ENCODE measurements at regions not wholly inside any gene's neighbourhood (a gene's known extent, or its start where the extent isn't known, plus 50 kb on each side); places are given as distances from the start of the nearest gene placed in this dataset.

GRCh38 chr5:125856949-125857348 lies 566.3 kb upstream of the GRAMD2B start:
- no peaks in the 10 kb centered on the region for H3K36me3 ChIP-seq
- Mint-ChIP-seq H3K36me3 (no peaks in the 10 kb centered on the region), H3K27ac (no peak overlapping the region), H3K9me3 (peaks cover 35% of the 10 kb centered on the region), H3K27me3 (ENCODE audit: insufficient read depth, low read depth) (no peaks in the 10 kb centered on the region), H3K4me3 (no peak overlapping the region), H3K4me1 (no peaks in the 10 kb centered on the region)
- H3K27me3 ChIP-seq: no peaks in the 10 kb centered on the region
- H3K4me3 ChIP-seq: no peak overlapping the region
- H2AFZ ChIP-seq (replicated peaks): no peak overlapping the region
- H3F3A ChIP-seq (ENCODE audit: low read depth): no peaks in the 10 kb centered on the region
- TF ChIP-seq EZH2 (IDR thresholded peaks at IDR 0.05): no peak
- no peak for TF ChIP-seq EZH2phosphoT487 (IDR thresholded peaks at IDR 0.05)
- no peak for TF ChIP-seq CTCF (IDR thresholded peaks at IDR 0.05)
- no peaks in the 10 kb centered on the region for H3K4me1 ChIP-seq
- no peaks in the 10 kb centered on the region for H3K9me3 ChIP-seq (ENCODE audit: low read depth)
- DNase-seq (ENCODE audit: low spot score): no peak
- H3K9ac ChIP-seq: no peak overlapping the region
- no peak overlapping the region for H3K4me2 ChIP-seq
- H3K79me2 ChIP-seq (ENCODE audit: low read depth): no peaks in the 10 kb centered on the region
- no peaks in the 10 kb centered on the region for H4K20me1 ChIP-seq (ENCODE audit: low read depth)
- no peak overlapping the region for H3K27ac ChIP-seq

DNA sequence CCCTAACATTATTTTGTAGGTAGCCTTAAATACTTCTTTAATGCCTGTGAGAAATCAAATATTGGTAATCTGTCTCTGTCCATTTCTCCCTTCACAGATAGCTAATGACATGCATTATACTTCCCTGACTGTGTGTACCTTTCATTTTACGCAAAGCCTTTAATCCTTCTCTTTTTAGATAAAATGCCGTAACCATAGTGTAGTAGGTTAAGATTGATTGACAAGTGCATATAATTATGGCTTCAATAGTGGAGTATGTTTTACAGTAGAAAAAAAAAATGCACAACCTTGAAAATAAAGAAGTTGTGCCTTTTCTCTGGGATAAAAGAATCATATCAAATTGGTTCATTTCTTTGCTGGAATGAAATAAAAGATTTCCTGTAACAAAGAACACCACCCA lies 559.6 kb upstream of the GRAMD2B start:
- H3K4me1 Mint-ChIP-seq: peaks cover 13% of the 10 kb centered on the region
- no peak overlapping the region for H3K4me3 ChIP-seq
- no peak overlapping the region for H2AFZ ChIP-seq (replicated peaks)
- H3K9ac ChIP-seq: no peak overlapping the region
- no peak overlapping the region for H3K4me3 Mint-ChIP-seq
- H3K27ac Mint-ChIP-seq: peak overlapping the region; percentile 8
- peaks cover 13% of the 10 kb centered on the region for H3K4me1 ChIP-seq
- no peaks in the 10 kb centered on the region for H3K9me3 ChIP-seq (ENCODE audit: low read depth)
- H3K27me3 ChIP-seq: no peaks in the 10 kb centered on the region
- TF ChIP-seq EZH2phosphoT487 (IDR thresholded peaks at IDR 0.05) (no peak), CTCF (IDR thresholded peaks at IDR 0.05) (no peak), EZH2 (IDR thresholded peaks at IDR 0.05) (no peak)
- peaks cover 7% of the 10 kb centered on the region for H3K9me3 Mint-ChIP-seq
- H3K4me2 ChIP-seq: no peak overlapping the region
- no peaks in the 10 kb centered on the region for H3K79me2 ChIP-seq (ENCODE audit: low read depth)
- H3K36me3 Mint-ChIP-seq: no peaks in the 10 kb centered on the region
- DNase-seq (ENCODE audit: low spot score): no peak
- no peaks in the 10 kb centered on the region for H3K36me3 ChIP-seq
- H3F3A ChIP-seq (ENCODE audit: low read depth): no peaks in the 10 kb centered on the region
- no peak overlapping the region for H3K27ac ChIP-seq
- no peaks in the 10 kb centered on the region for H3K27me3 Mint-ChIP-seq (ENCODE audit: insufficient read depth, low read depth)
- H4K20me1 ChIP-seq (ENCODE audit: low read depth): no peaks in the 10 kb centered on the region

- Histone ChIP-seq H3K27me3 (no peaks in the 10 kb centered on the region), H3K4me1 (peaks cover 19% of the 10 kb centered on the region), H3K27ac (no peak overlapping the region), H3F3A (ENCODE audit: low read depth) (no peaks in the 10 kb centered on the region), H3K79me2 (ENCODE audit: low read depth) (no peaks in the 10 kb centered on the region), H3K9ac (no peak overlapping the region), H3K36me3 (no peaks in the 10 kb centered on the region), H2AFZ (replicated peaks) (no peak overlapping the region), H3K9me3 (ENCODE audit: low read depth) (no peaks in the 10 kb centered on the region), H4K20me1 (ENCODE audit: low read depth) (no peaks in the 10 kb centered on the region), H3K4me3 (no peak overlapping the region), H3K4me2 (peak overlapping the region; percentile 9)
- no peaks in the 10 kb centered on the region for H3K36me3 Mint-ChIP-seq
- peaks cover 16% of the 10 kb centered on the region for H3K4me1 Mint-ChIP-seq
- no peaks in the 10 kb centered on the region for H3K27me3 Mint-ChIP-seq (ENCODE audit: insufficient read depth, low read depth)
- TF ChIP-seq EZH2phosphoT487 (IDR thresholded peaks at IDR 0.05): no peak
- no peak for TF ChIP-seq CTCF (IDR thresholded peaks at IDR 0.05)
- TF ChIP-seq EZH2 (IDR thresholded peaks at IDR 0.05): no peak
- H3K27ac Mint-ChIP-seq: no peak overlapping the region
- H3K4me3 Mint-ChIP-seq: no peak overlapping the region
- peaks cover 4% of the 10 kb centered on the region for H3K9me3 Mint-ChIP-seq
- no peak for DNase-seq (ENCODE audit: low spot score)
Measured at GRCh38 chr5:125865166-125865815, 557.9 kb upstream of the GRAMD2B start.
